Inflammatory macrophage treated with lipopolysaccharide for 4 hours (primary cell): ENCODE measurements at regions not wholly inside any gene's neighbourhood (a gene's known extent, or its start where the extent isn't known, plus 50 kb on each side); places are given as distances from the start of the nearest gene placed in this dataset.
"Not testable (repeated sequence)": the region's sequence is repeated elsewhere in the genome, so short reads cannot be mapped to it uniquely, and the experiment has no call there.

Experiments used
- DNase-seq: peaks from one replicate; pipeline ENCODE4 v3.0.0-alpha.2; 2020

DNA sequence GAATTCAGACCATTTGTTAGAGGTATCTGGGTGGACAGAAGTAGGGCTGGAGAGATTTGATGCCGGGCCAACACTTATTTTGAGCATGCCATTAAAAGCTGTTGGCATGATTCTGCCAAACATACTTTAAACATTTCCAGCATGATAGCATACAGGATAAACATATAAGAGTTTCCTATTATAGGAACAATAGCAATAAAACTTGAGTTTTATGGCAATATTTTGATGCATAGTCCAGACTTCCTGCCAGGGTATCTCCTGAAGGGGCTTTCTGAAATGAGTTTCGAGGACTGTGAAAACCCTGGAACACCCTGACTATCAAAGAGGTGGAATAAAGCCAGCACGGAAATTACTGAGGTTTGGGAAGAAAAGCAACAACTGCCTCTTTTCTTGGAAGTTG is 1398.0 kb upstream of the NXPH2 start:
- no peak for DNase-seq

DNA sequence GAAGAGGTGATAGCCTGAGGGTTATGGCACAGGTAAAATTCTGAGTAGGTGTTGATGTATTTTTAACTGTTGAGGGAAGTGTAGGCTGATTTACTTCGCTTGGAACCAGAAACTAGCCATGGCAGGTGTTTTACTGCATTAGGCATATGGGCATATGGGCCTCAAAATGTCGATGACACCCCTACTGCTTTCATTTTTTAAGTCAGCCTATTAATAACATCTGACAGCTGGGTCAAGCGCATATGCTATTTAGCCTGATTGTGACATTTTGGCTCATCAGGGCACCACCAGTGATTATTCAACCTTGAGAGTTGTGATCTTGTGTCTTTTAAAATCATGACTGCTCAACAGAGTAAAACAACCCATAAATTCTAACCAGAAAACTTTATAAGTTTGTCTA is 1396.9 kb upstream of the NXPH2 start:
- no peak for DNase-seq

DNA sequence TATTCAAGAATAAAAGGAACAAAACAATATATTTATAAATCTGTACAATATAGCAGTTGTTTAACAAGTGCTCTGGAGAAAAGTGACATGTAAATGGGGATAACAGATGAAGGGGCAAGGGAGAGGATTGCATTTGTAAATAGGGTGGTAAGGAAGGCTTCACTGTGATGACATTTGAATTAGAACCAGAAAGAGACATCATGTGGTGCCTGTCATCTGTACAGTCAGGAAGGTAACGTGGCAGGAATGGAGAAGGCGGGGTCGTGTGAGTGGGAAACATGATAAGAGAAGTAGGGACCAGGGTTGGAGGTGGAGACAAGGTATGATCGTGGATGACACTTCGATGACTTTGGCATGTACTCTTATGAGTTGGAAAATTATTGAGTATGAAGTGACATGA is 1393.6 kb upstream of the NXPH2 start:
- no peak for DNase-seq

DNA sequence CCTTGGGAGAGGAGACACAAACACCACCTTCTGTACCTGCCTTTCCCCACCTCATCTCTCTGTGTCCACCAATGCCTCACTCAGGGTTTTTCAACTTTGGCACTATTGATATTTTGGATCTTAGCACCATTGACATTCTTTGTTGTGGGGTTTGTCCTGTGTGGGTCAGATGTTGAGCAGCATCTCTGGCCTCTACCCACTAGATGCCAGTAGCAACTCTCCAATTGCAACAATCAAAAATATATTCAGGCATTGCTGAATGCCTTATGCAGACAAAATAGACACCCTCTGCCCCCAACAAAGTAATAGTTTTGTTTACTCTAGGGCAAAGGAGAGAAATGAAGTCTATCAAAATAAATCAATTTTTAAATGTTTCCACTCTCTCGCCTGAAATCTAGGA is 1384.3 kb upstream of the NXPH2 start:
- no peak for DNase-seq

DNA sequence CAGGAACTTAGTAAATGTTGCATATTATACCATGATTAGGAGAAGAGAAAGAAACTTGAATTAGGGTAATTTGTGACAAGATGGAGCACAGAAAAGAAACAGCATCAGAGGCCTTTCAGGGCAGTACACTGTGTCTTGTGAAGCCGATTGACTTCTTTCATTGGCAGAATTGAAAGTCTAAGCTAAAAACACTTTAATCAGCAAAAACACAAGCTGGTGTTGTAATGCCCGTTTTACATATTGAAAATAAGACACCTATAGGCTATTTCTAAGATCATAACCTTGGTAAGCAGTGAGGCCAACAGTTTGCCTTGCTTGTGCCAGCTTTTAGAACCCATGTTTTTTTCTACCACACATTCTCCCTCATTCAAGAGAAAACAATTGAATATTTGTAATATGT is 1378.1 kb upstream of the NXPH2 start:
- no peak for DNase-seq

DNA sequence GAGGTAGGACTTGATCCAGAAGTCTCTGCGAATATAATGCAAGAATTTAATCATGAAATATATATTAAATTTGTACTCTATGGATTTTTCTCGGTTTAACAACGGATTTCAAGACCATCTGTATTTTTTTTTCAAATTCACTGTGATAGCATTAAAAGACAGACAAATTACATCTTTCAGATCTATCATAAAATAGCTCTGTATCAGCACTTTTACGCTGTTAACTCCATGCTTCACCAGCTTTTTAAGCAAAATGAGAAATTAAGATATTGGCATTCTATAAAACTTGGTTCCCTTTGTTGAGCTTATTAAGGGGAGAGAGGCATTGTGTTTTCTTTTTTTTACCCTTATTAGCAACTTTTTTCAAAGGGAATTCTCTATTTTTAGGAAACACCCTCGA is 1377.6 kb upstream of the NXPH2 start:
- no peak for DNase-seq

DNA sequence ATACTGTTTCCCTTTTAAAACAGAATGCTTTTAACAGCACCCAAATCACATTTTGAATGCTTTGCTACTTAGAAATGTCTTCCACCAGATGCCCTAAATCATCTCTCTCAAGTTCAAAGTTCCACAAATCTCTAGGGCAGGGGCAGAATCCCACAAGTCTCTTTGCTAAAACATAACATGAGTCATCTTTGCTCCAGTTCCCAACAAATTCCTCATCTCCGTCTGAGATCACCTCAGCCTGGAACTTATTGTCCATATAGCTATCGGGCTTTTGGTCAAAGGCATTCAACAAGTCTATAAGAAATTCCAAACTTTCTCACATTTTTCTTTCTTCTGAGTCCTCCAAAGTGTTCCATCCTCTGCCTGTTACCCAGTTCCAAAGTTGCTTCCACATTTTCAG is 1374.5 kb upstream of the NXPH2 start:
- DNase-seq = no peak

DNA sequence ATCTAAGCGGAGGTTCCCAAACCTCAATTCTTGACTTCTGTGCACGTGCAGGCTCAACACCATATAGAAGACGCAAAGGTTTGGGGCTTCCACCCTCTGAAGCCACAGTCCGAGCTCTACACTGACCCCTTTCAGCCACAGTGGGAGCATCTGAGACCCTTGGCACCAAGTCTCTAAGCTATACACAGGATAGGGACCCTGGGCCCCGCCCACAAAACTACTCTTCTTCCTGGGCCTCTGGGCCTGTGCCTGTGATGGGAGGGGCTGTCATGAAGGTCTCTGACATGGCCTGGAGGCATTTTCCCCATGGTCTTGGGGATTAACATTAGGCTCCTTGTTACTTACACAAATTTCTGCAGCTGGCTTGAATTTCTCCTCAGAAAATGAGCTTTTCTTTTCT is 1374.1 kb upstream of the NXPH2 start:
- DNase-seq = no peak

DNA sequence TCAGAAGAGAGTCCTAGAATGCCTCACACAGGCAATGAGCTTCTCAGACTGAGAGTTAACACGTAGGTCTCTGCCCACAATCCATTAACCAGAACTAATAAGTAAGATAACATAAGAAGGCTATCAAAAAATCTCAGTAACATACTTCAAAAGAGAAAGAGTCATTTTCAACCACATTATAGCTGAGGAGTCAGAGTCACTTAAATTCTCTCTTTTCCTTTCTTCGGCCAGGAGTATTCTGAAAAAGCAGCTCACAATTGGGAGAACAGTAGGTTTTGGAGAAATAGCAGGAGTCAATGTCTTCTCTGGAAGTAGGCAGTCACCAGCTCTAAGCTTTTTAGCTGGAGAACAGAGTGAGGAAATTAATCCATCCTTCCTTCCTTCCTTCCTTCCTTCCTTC is 1364.4 kb upstream of the NXPH2 start:
- no peak for DNase-seq

DNA sequence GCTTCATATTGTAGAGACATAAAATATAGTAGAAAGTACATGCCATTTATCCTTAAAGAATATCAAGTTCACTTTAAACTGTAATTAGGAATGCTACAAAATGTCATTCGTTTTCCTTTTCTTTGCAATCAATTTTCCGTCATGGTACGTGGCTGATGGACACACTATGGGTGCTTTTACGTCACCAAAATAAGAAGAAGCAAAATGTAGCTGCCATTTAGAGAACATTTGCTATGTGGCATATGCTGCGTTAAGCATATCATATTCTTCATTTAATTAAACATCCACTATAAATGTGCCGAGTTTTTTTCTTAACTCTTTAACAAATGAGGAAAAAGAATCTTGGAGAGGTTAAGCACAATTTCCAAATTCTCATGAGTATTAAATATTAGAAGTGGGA is 1358.5 kb upstream of the NXPH2 start:
- no peak for DNase-seq

DNA sequence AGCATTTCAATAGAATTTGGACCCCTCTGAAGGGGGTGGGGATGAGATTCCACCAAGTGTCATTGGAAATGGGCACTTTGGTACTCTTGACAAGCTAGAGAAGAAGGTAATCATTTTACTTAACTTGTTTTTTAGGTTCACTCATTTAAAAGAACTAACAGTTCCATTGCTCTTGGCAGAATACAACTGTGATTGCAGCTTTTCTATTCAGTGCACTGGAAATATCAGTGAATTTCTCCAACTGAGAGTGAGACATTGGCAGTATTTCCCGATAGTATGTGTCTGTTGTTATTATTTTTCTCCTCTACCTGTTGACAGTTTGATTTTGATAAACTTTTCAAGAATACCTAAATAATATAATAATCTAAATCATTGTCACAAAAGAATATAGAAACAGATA is 1356.7 kb upstream of the NXPH2 start:
- no peak for DNase-seq

DNA sequence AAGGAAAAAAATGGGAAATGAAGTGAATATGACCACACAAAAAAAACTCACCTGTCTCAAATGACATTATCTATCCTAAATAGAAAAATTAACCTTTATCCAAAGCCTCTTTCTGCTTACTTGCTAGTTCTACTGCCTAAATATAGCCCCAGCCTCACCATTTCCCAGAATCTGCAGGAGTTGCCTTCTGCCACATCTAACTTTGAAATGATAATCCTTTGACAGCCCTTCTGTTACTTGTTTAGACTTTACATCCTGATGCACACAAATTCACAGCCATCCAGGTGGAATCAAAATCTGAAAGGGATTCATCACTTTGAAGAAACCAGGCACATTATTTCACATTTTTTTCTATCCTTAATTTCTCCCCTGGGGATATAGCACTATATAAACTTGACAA is 1356.2 kb upstream of the NXPH2 start:
- no peak for DNase-seq

DNA sequence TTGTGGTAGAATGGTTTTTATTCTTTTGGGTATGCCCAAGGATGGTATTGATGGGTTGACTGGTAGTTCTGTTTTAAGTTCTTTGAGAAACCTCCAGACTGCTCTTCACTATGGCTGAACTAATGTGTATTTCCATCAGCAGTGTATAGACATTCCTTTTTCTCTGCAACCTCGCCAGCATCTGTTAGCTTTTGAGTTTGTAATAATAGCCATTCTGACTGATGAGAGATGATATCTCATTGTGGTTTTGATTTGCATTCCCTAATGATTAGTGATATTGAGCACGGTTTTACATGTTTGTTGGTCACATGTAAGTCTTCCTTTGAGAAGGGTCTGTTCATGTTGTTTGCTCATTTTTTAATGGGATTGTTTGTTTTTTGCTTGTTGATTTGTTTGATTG is 1348.7 kb upstream of the NXPH2 start:
- DNase-seq = no peak

DNA sequence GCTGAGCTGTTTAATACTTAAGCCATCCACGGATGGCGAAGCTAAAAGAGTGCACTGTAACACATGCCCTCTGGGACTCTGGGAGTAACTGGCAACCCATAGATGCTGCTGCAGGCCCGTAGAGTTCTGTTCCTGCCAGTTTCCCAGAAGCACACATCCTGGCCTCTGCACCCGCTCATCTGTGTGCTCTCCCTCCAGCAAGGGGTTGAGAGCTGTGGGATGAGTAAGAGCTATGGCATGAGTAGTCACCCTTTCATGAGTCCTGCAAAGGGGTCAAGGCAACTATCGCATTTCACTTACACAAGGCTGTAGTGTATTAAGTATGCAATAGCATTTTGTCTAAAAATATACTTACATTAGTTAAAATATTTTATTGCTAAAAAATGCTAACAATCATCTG is 1341.8 kb upstream of the NXPH2 start:
- DNase-seq = no peak

DNA sequence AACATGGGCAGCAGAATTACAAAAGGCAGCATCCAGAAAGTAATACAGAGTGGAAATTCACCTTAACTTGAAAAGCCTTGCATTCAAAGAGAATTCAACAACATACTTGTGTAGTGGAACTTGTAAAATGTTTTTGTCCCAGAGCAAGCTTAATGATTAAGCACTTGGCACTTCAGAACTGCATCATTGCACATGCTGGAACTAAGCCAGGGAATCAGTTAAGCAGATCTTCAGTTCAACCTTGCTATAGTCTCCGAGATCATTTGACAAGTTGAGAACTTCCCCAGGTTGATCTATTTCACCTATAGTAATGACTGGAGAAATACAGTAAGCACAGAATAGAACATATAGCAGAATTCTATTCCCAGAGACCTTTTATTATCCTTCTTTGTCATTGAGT is 1337.2 kb upstream of the NXPH2 start:
- no peak for DNase-seq

DNA sequence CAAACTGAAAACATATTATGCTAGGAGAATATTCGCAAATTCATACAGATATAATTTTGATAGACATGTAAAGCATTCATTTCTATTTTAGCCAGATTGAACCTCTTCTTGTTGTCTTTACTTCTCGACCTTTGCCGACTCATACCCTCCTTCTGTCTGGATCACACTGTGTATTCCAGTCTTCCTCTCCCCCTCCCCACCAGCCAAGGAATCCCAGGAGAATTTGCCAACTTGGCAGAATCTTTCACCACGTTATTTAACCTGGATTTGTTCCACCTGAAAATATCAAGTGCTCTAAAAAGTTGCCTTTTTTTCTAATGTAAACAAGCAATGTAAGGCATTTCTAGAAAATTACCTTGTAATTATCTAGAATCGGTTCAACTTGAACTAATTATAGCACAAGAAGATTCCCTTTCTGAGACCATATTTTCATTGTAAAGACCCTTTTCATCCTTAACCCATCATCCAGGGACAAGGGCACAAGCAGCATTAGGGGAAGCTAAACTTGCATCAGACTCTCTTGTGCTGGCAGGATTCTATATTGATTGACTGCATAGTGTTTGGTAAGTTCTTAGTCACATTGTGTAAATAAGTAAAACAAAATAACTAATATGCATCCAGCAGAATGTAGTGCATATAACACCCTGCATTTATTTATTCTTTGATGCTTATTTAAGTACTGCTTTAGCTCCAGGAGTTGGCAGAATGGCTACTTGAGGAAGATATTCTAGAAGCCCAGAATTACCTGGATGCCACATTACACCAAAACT is 1328.7 kb upstream of the NXPH2 start:
- no peak for DNase-seq

DNA sequence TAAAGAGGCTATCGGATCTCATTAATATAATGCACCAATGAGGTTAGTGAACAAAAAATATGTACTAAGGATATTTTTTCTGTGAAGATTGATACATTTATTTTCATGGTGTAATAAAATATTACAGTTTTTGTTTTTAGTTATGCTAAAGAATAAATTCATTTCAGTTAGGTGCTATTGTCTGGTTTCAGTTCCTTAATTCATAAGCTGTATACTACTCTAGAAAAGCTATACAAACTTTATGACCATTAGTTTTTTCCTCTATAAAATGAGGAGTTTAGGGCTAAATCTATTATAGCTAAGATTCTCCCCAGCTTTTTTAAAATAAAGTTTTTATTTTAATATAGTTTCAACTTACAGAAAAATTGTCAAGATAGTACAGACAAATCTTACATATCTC is 1311.7 kb upstream of the NXPH2 start:
- no peak for DNase-seq

DNA sequence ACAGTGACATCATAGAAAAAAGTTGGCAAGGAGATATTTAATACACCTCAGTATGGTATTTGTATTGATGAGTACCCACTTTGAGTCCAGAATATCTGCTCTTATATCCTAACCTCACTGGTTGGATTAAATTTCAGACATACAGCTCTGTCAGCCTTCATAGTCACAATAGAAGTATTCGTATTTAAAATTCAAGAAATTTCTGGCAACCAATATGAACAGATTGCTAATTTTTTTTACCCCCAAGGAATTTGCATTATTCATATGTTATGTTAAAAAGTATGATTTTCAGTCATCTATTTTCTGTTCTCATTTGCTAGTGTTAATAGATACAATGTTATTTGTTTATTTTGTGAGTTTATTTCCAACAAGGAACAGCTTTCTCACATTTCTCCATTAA is 1306.8 kb upstream of the NXPH2 start:
- no peak for DNase-seq

DNA sequence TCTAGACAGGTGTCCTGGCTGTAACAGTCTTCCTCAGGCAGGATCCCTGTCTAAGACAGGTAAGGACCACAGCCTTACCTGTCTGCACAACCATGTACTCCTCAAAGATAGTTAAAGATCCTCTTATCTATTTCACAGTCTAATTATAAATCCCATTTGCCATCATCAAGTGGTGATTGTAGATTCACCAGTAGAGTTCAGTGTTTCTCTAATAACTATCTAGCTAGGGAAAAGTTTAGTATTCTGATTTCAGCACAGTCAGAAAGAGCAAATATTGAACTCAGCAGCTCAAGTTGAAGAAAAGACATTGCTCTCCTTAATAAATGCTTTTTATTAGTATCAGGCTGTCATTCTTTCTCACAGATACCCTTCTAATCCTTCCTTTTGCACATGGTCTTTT is 1305.5 kb upstream of the NXPH2 start:
- no peak for DNase-seq

DNA sequence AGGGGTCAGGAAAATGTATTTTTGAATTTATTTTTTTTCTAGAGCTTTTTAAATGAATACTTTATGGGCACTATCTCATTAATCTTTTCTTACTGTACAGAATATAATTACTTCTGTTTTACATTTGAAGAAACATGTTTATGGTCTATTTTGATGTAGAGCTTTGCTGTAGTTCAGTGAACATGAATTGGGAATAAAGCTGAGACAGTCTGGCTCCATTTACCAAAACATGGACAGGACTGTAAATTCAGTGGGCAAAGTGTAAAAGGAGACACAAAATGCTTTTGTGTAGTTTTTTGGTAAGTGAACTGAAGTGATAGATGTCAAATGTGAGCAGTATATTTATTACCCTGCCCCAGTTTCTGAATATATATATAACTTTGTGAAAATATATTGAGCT is 1298.8 kb upstream of the NXPH2 start:
- no peak for DNase-seq

DNA sequence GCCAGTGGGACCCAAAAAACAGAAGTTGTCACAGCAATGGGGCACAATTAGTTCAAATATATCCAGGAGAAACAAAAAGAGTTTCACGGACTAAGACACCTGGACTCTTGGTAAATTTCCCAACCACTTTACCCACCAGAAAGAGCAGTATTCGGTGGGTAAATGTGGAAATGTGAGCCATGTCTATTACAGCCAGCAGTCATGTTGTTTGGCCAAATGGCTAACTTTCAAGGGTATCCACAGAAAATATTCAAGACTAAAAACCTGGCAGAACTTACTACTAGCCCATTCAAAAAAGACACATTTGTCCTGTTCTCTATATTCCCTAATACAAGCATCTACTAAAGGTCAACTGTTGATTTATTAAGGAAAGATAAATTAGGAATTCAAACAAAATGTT is 1296.0 kb upstream of the NXPH2 start:
- no peak for DNase-seq

DNA sequence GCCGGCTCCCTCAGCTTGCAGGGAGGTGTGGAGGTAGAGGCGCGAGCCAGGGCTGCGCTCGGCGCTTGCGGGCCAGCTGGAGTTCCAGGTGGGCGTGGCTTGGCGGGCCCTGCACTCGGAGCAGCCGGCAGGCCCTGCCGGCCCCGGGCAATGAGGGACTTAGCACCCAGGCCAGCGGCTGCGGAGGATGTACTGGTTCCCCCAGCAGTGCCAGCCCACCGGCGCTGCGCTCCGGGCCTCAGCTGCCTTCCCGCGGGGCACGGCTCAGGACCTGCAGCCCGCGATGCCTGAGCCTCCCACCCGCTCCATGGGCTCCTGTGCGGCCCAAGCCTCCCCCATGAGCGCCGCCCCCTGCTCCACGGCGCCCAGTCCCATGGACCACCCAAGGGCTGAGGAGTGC is 1293.6 kb upstream of the NXPH2 start:
- not testable (repeated sequence) for DNase-seq

DNA sequence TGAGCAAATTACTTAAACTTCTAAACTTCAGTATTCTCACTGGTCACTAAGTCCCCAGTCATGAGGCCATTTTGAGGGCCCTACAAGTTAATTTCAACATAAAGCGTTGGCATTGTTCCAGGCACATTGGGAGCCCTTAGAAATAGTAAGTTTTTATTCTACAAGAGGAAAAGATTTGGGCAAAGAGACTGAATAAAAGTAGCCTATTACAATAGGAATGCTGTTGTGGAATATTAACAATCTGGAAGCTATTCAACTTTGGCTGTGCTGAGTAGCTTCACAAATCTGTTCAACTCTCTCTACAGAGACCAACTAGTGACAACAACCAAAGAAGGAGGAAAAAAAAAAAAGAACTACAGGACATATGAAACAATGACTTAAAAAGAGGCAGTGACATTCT is 1287.5 kb upstream of the NXPH2 start:
- DNase-seq = no peak

DNA sequence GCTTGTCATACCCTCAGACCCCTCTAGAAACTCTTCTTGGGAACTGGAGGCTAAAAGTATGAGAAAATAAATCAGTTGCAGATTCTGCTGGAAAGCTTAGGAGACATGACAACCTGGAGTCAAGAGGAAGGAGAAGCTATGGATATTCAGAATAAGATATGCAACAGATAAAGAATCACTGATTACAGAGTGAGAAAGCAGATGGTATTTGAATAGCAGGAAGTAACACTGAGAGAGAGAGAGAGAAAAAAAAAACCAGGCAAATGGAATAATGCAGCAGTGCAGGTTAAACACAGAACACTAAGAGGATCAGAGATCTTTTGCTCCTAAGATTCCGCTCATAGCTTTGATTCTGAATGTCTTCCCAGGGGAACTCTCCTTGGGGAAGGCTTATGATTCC is 1284.1 kb upstream of the NXPH2 start:
- no peak for DNase-seq

DNA sequence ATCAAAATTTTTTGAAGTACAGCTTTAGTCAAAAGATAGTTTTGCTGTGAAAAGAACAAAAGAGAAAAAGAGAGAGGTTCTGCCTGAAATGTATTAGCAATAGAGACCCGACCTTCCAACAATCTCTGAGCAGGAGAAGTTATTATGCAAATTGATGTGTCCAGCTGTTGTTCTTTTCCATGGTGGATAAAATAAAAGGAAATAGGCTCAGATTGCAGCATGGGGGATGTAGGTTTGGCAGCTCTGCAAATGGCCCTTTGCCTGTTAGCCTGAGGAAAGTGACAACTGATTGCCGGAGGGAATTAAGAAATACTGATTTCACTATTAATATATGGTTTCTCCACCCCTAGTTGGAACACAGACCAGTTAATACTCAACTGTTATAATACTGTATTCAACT is 1283.2 kb upstream of the NXPH2 start:
- no peak for DNase-seq

DNA sequence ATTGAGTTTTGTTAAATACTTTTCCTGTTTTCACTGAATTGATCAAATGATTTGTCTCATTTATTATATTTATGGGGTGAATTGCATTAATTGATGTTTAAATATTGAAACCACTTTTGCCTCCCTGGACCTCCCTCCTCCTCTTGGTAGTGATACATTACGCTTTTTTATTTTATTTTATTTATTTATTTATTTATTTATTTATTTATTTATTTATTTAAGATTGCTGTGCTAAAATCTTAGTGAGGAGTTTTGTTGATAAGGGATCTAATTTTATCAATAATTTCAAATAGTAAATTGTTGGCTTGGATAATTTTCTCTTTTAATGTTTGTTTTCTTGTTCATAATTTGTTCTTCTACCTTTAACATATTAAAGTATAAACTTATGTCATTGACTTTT is 1281.0 kb upstream of the NXPH2 start:
- DNase-seq = no peak
